OCI-LY1 (cell line): ENCODE measurements at regions not wholly inside any gene's neighbourhood (a gene's known extent, or its start where the extent isn't known, plus 50 kb on each side); places are given as distances from the start of the nearest gene placed in this dataset.

ENCODE experiments used
- EZH2 ChIP-seq: fragments of 200-600 bp; sonication (generic), shearing (Covaris generic); IDR thresholded peaks from 2 replicates; pipeline ENCODE4 v1.8.0; 2017; ENCODE audit warnings: borderline replicate concordance, mixed run types, mild to moderate bottlenecking, antibody characterized with exemption, low read length, moderate library complexity, mixed read lengths
- TF ChIP-seq, protein P1 (sequence below): fragments of 200-600 bp; sonication (generic), shearing (Covaris generic); IDR thresholded peaks from 2 replicates; pipeline ENCODE4 v1.5.1; 2017; ENCODE audit warnings: mild to moderate bottlenecking, antibody characterized with exemption, low read length, moderate library complexity, mixed read lengths

DNA sequence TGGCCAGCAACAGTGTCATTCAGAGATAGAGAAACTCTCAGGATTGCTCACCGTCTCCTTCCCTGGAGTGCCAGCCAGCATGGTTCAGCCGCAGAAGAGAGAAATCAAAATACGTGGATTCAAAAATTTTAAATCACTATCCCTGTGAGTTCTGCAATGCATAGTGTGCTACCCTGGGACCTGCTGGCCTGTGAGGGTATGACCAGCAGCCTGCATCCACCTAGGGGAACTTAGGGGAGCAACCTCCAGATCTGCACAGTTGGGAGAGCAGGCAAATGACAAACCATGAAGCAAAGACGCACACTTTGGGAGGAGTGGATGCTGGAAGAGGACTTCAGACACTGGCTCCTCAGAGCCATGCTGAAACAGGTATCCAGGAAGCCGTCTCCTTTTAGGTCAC lies 639.3 kb downstream of the TNS3 start:
- TF ChIP-seq, protein P1, sequence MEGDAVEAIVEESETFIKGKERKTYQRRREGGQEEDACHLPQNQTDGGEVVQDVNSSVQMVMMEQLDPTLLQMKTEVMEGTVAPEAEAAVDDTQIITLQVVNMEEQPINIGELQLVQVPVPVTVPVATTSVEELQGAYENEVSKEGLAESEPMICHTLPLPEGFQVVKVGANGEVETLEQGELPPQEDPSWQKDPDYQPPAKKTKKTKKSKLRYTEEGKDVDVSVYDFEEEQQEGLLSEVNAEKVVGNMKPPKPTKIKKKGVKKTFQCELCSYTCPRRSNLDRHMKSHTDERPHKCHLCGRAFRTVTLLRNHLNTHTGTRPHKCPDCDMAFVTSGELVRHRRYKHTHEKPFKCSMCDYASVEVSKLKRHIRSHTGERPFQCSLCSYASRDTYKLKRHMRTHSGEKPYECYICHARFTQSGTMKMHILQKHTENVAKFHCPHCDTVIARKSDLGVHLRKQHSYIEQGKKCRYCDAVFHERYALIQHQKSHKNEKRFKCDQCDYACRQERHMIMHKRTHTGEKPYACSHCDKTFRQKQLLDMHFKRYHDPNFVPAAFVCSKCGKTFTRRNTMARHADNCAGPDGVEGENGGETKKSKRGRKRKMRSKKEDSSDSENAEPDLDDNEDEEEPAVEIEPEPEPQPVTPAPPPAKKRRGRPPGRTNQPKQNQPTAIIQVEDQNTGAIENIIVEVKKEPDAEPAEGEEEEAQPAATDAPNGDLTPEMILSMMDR, result no peak
- no peak for TF ChIP-seq EZH2
